Superior temporal gyrus (tissue), 1 donor: ENCODE measurements at regions not wholly inside any gene's neighbourhood (a gene's known extent, or its start where the extent isn't known, plus 50 kb on each side); places are given as distances from the start of the nearest gene placed in this dataset.
"Not testable (repeated sequence)": the region's sequence is repeated elsewhere in the genome, so short reads cannot be mapped to it uniquely, and the experiment has no call there.

Experiments
- DNase-seq: peaks from one replicate; pipeline ENCODE4 v3.0.0-alpha.2; 2016; ENCODE audit errors: extremely low spot score

DNA sequence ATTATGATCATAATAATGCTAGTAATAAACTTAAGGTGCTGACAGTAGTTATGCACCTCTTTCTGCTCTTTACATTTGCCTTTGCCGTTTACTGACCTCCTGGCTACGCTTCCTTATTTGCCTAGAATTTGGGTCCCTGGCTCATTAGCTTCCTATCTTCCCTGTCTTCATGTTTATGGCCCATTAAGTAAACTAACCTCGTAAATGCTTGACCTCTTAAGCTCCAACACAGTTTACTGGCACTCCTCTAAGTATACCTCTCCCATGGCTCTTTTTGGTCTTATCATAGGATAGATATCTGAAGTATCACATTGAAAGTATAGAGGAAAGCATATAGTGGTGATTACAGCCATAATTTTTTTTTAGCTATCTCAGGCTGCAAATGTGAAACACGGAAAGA, 657.3 kb upstream of the SLC39A10 start:
- DNase-seq = no peak

DNA sequence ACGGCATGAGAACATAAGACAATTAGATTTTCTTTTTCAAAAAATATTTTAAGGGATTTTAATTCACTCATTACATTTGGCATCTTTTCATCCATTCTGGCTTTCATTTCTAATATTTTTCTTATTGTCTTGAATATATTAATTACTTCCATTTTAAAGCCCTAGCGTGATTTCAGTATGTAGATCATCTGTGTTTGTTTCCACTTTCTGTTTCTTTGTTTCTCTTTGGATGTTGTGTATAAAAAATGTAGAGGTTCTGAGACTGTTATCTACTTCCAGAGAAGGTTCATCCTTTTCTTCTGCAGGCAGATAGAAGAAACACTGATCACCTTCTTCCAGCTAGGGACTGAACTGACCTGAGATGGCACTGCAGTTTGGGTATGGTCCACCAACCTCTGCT, 664.4 kb upstream of the SLC39A10 start:
- DNase-seq = no peak

- DNase-seq = no peak
Measured at GRCh38 chr2:194985258-194985657, 671.8 kb upstream of the SLC39A10 start.

- no peak for DNase-seq
Measured at GRCh38 chr2:194962254-194962653, 694.8 kb upstream of the SLC39A10 start.

- no peak for DNase-seq
Measured at GRCh38 chr2:194954218-194954617, 702.8 kb upstream of the SLC39A10 start.

DNA sequence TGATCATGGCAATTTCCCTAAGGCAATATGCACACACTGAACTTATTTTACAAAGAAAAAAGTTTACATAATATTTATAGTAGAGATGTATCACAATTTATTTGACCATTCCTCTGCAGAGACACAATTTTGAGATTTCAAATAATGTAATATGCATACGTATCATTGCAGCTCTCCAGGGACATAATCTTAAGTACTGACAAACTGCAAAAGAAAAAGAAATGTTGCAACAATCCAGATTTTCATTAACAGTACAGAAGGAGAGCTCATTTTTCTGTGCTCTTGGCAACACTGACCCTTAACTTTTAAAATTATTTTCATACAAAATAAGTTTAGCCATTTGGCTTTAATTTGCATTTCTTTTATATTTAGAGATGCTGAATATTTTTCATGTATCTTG, 710.2 kb upstream of the SLC39A10 start:
- DNase-seq = no peak

DNA sequence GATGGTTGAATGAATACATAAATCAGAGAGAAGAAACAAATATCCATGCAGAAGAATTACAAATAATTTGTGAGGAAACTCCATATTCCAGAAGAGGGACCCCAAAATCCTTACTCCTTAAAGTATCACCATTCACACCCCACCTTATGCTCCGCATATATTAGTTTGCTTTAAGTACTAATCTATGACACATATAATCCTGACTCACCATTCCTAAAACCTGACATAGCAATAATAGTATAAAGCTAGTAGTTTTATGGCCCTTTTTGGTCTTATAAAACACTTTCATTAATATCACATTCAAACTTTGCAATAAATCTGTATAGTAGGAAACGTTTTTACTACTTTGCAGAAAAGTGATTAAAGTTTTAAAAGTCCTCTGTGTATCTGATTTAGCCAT, 719.0 kb upstream of the SLC39A10 start:
- DNase-seq = no peak

DNA sequence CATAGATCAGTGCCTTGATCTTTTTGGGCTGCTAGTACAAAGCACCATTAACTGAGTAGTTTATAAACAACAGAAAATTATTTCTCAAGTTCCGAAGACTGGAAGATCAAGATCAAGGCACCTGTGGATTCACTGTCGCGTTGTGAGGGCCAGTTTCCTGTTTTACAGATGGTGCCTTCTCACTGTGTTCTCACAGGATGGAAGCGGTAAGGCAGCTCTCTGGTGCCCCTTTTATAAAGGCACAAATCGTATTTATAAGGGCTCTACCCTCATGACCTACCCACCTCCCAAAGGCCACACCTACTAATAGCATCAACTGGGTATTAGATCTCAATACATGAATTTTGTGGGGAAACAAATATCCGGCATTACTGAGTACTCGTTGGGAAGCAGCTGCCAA, 729.5 kb upstream of the SLC39A10 start:
- DNase-seq = no peak

DNA sequence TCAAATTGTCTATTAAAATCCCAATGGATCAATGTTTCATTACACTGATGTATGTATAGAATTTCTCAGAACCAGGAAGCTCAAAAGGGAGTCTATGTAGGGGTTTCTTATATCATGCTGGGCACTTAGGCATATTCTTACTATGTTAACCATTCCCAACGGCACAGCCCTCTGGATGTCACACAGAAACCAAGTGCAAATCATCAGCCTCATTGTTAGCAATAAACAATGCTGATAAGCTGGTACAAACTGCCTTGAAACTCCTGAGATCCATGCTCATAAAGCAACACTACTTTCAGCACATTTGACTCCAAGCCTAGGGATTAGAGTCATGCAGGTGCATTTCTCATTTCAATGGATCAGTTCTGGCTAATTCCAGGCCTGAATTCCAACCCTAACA, 730.2 kb upstream of the SLC39A10 start:
- no peak for DNase-seq

DNA sequence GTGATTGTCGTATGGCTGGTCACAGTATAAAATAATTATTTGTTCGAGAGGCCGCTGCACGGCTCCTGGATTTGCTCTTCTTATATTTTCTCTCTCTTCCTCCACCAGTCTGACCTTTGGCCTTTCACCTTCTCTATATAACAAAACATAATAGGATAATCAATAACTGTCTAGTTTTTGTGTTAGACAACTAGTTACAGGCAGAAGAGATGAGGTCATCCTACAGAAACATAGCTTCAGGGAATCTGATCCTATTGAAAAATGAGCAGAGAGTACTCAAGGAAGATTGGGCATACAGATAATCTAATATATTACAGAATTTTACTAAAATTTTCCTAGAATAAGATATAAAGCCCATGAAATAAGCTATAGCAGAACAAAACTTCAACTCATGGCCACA, 731.3 kb upstream of the SLC39A10 start:
- DNase-seq = no peak

- no peak for DNase-seq
Measured at GRCh38 chr2:194917519-194917918, 739.5 kb upstream of the SLC39A10 start.

- no peak for DNase-seq
Measured at GRCh38 chr2:194915485-194915884, 741.5 kb upstream of the SLC39A10 start.

DNA sequence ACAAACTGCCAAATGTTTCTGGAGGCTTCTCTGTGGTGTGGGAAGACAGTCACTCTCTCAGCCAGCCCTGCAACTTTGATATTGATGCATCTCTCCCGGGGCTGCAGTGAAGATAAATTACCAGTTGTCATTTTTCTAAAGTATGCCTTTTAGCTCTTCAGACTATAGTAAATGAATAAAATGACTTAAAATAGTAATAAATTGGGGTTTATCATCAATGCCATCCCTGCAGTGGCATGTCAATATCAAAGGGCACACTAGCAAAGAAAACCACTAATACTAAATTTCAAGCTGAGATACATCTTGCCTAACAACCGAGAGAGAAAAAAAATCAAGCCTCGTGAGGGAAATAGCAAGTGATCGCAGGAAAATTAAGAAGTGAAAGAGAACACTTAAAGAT, 749.5 kb upstream of the SLC39A10 start:
- no peak for DNase-seq

GRCh38 chr2:194896871-194897270, 760.2 kb upstream of the SLC39A10 start:
- DNase-seq = no peak

DNA sequence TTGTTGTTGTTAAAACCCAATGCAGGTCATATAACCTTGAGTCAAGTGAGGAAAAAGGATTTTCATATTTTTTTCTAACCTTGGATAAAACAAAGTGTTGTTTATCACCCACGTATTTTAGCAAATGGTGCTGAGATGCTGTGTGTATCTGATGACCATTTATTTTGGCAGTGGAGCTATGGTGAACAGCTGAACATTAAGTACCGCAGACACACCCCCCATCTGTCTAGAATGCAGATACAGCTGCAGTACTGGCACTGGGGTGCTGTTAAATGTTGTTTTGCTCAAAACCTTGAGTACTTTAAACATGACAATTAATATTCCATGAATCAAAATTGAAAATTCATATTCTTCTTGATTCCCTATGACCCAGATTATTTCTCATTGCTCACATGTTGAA, 773.3 kb upstream of the SLC39A10 start:
- DNase-seq = no peak

- DNase-seq = no peak
Measured at GRCh38 chr2:194870974-194871535, 786.0 kb upstream of the SLC39A10 start.

- no peak for DNase-seq
Measured at GRCh38 chr2:194867328-194867727, 789.7 kb upstream of the SLC39A10 start.

DNA sequence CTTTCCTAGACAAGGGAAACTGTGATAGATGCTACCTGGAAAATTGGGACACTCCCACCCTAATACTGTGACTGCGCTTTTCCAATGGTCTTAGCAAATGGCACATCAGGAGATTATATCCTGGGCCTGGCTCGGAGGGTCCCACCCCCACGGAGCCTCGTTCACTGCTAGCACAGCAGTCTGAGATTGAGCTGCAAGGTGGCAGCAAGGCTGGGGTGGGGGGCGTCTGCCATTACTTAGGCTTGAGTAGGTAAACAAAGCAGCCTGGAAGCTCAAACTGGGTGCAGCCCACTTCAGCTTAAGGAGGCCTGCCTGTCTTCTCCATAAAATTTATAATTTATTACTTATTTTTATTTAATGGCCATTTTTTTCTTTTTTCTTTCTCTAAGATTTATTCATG, 802.1 kb upstream of the SLC39A10 start:
- DNase-seq = no peak

DNA sequence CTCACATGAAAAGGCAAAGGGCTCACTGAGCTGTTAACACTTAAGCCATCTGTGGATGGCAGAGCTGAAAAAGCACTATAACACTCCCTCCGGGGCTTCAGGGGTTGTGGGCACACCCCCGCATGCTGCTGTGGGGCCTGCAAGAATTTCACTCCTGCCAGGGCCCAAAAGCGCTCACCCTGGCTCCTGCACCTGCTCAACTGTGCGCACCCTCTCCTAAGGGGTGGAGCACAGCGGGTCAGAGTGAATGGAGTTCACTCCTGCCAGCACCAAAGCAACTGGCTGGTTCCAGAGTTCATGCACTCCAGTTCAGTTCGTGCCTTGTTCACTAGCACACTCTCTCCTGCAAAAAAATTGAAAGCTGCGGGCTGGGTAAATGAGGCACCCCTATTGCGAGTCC, 814.2 kb upstream of the SLC39A10 start:
- no peak for DNase-seq

- DNase-seq = not testable (repeated sequence)
Measured at GRCh38 chr2:194834371-194834770, 822.7 kb upstream of the SLC39A10 start.

DNA sequence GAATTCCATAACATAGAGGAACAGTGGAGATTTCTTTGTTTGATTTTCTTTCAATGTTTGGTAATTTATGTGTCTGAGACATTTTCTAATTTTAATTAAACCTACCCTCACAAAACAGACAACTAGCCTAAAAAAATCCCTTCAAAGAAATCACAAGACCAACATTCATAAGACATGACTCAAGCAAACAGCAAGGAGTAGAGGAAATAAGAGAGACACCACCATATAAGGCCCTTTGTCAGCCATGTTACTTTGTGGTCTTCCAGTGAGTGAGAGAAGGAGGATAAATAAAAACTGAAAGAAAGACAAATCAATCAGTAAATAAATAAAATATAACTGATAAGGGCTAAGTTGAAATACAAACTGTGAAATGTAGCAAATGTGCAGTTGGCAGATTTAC, 830.8 kb upstream of the SLC39A10 start:
- no peak for DNase-seq

DNA sequence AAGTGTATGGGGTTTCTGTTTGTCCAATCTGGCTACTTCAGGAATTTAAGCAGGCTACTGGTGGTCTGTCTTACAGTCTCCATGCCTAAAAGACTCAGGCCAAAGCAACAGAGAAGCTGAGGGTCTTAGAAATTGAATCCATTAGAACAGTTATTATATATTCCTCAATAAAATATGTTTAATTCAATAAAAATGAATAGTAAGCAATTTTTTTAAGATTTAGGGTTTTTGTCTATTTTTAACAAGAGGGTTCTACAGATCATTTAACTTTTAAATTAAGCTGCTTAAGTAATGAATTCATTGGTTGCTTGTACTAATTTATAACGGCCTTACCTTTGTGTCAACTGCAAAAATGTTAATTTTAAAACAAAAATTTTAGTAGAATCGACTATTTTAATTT, 832.6 kb upstream of the SLC39A10 start:
- no peak for DNase-seq

- DNase-seq = no peak
Measured at GRCh38 chr2:194822657-194823056, 834.4 kb upstream of the SLC39A10 start.

- no peak for DNase-seq
Measured at GRCh38 chr2:194822097-194822496, 834.9 kb upstream of the SLC39A10 start.

DNA sequence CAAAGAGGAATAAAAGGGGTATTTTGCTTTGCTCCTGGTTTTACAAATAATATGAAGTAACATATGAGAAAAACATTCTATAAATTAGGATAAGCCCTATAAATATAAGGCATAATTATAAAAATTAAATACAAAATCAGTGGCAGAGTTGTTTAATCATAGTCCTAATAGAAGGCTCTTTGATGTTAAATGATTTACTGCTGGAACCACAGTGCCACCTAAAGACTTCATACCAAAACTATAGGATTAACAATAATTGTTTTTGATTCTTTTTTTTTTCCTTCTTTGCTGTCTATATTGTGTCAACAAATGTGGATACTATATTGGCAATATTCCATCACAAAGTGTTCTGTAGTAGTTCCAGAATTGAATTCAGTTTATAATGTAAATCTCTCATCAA, 837.7 kb upstream of the SLC39A10 start:
- no peak for DNase-seq
